K562 (cell line): ENCODE measurements at regions not wholly inside any gene's neighbourhood (a gene's known extent, or its start where the extent isn't known, plus 50 kb on each side); places are given as distances from the start of the nearest gene placed in this dataset.

Experiments
- ARID2 ChIP-seq: fragments of 450-650 bp; IDR thresholded peaks from 2 replicates; pipeline ENCODE4 v1.6.1; 2017; ENCODE audit warnings: antibody characterized with exemption, mild to moderate bottlenecking
- ASH1L ChIP-seq: fragments of 450-650 bp; IDR thresholded peaks from 2 replicates; pipeline ENCODE4 v1.6.1; 2018; ENCODE audit warnings: borderline replicate concordance, mild to moderate bottlenecking, low read depth; ENCODE audit not compliant: partially characterized antibody
- CREM ChIP-seq: IDR thresholded peaks from 2 replicates; pipeline ENCODE4 v1.6.1; 2014; ENCODE audit warnings: antibody characterized with exemption, low read depth
- DDX20 ChIP-seq: fragments of 450-650 bp; IDR thresholded peaks from 2 replicates; pipeline ENCODE4 v1.6.1; 2016; ENCODE audit warnings: missing genetic modification characterization, low read depth, mild to moderate bottlenecking, missing compliant biosample characterization, moderate library complexity
- HDGF ChIP-seq: fragments of 450-650 bp; IDR thresholded peaks from 2 replicates; pipeline ENCODE4 v1.6.1; 2016
- KLF16 ChIP-seq: IDR thresholded peaks from 2 replicates; pipeline ENCODE4 v1.6.1; 2016; ENCODE audit warnings: antibody characterized with exemption
- MAFF ChIP-seq: IDR thresholded peaks from 2 replicates; pipeline ENCODE4 v1.6.1; 2012; ENCODE audit warnings: low read length, improper control_type of control experiment
- MAFK ChIP-seq: IDR thresholded peaks from 2 replicates; pipeline ENCODE4 v1.6.1; 2011; ENCODE audit warnings: low read length, improper control_type of control experiment
- MEF2D ChIP-seq: conservative IDR thresholded peaks from 2 replicates; pipeline ENCODE4 v1.6.1; 2016; ENCODE audit warnings: low read depth, missing genetic modification characterization, missing compliant biosample characterization
- PHTF2 ChIP-seq: fragments of 250-450 bp; sonication (Bioruptor Pico); IDR thresholded peaks from 2 replicates; pipeline ENCODE4 v1.5.0; 2021; ENCODE audit warnings: mild to moderate bottlenecking
- RAD21 ChIP-seq, 2 experiments: fragments of 250-450 bp in 1 of 2; fragments of 450-650 bp in 1 of 2; sonication (Bioruptor Pico) in 1 of 2; formaldehyde crosslinking in 1 of 2; IDR thresholded peaks in 1 of 2; conservative IDR thresholded peaks in 1 of 2; 2 replicates each; pipeline versions ENCODE4 v1.4.0 to v1.8.0; 2020 to 2022; ENCODE audit warnings: mild to moderate bottlenecking in 2 of 2, moderate library complexity in 1 of 2
- SIRT6 ChIP-seq: IDR thresholded peaks from one replicate; pipeline ENCODE4 v1.6.1; 2012; ENCODE audit warnings: low read depth, mild to moderate bottlenecking, control low read depth, inconsistent platforms, low read length, moderate library complexity
- ZC3H4 ChIP-seq: sonication (generic); formaldehyde crosslinking; IDR thresholded peaks from 2 replicates; pipeline ENCODE4 v1.9.0; 2021; ENCODE audit warnings: missing genetic modification reagents, borderline replicate concordance
- ZNF134 ChIP-seq: fragments of 250-450 bp; sonication (Bioruptor Pico); conservative IDR thresholded peaks from 2 replicates; pipeline ENCODE4 v1.4.0; 2020
- ZNF354B ChIP-seq: fragments of 250-450 bp; sonication (Bioruptor Pico); IDR thresholded peaks from 2 replicates; pipeline ENCODE4 v1.4.0; 2020
- ZZZ3 ChIP-seq: fragments of 450-650 bp; IDR thresholded peaks from 2 replicates; pipeline ENCODE4 v1.6.1; 2016; ENCODE audit warnings: antibody characterized with exemption, mild to moderate bottlenecking, moderate library complexity
- TF ChIP-seq, protein P1 (sequence below), 2 experiments: fragments of 450-650 bp; formaldehyde crosslinking in 1 of 2; IDR thresholded peaks; 2 replicates each; pipeline versions ENCODE4 v1.4.0 to v1.6.1; 2014 to 2020; ENCODE audit warnings: mild to moderate bottlenecking in 2 of 2, borderline replicate concordance in 1 of 2, low read depth in 1 of 2
- TF ChIP-seq, protein P2 (sequence below): sonication (generic); formaldehyde crosslinking; IDR thresholded peaks from 2 replicates; pipeline ENCODE4 v1.8.0; 2022; ENCODE audit warnings: missing genetic modification reagents, mild to moderate bottlenecking, moderate library complexity, borderline replicate concordance
- TF ChIP-seq, protein P3 (sequence below): fragments of 250-450 bp; sonication (Bioruptor Pico); IDR thresholded peaks from 2 replicates; pipeline ENCODE4 v1.8.0; 2021; ENCODE audit warnings: moderate library complexity, mild to moderate bottlenecking, inconsistent platforms
- TF ChIP-seq, protein P4 (sequence below): sonication (generic); formaldehyde crosslinking; IDR thresholded peaks from 2 replicates; pipeline ENCODE4 v1.9.0; 2022; ENCODE audit warnings: mild to moderate bottlenecking, missing genetic modification reagents

DNA sequence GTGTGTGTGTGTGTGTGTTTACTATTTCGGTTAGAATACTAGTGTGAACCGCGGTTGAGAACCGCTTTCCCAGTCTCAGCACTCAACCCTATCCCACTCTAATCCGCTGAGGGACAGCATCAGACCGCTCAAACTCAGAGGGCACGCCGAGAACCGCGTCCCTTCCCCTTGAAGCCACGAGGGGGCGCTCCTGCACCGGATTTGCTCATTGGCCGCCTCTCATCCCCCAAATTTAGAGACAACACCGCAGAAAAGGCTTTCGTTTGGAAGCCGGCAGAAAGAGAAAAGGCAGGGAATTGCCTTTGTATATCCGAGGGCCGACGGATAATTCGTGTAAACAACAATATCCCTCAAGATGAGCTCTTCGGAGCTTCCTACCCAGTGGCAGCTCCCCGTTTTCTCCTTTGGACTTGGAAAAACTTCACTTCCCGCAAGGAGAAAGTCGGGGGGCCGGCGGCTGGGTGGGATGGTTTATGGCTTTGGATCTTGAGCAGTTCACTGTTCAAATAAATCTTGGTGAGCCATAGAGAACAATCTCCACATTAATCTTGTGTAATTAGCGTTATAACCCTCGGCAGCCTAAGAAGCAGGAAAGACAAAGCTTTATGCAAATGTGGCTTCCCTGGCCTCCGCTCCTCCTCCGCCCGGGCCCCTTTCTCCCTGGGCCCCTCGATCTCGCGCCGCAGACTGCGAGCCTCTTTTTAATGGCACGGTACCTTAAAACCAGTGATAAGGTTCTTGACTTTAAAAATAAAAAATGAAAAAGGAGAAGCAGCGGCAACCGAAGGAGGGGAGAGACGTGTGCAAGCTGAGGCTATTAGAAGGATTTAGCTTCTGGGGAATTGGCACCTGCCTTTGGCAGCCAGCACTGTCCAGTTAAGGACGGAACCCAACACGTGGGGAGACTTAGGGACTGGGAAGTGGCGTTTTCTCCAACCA, 296.8 kb downstream of the PARP8 start (continued):
- TF ChIP-seq, protein P1, sequence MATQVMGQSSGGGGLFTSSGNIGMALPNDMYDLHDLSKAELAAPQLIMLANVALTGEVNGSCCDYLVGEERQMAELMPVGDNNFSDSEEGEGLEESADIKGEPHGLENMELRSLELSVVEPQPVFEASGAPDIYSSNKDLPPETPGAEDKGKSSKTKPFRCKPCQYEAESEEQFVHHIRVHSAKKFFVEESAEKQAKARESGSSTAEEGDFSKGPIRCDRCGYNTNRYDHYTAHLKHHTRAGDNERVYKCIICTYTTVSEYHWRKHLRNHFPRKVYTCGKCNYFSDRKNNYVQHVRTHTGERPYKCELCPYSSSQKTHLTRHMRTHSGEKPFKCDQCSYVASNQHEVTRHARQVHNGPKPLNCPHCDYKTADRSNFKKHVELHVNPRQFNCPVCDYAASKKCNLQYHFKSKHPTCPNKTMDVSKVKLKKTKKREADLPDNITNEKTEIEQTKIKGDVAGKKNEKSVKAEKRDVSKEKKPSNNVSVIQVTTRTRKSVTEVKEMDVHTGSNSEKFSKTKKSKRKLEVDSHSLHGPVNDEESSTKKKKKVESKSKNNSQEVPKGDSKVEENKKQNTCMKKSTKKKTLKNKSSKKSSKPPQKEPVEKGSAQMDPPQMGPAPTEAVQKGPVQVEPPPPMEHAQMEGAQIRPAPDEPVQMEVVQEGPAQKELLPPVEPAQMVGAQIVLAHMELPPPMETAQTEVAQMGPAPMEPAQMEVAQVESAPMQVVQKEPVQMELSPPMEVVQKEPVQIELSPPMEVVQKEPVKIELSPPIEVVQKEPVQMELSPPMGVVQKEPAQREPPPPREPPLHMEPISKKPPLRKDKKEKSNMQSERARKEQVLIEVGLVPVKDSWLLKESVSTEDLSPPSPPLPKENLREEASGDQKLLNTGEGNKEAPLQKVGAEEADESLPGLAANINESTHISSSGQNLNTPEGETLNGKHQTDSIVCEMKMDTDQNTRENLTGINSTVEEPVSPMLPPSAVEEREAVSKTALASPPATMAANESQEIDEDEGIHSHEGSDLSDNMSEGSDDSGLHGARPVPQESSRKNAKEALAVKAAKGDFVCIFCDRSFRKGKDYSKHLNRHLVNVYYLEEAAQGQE (IDR thresholded peaks at IDR 0.05; ENCODE audit: borderline replicate concordance): peak; percentile 91
- TF ChIP-seq, protein P1 (CRISPR knock-in tag; IDR thresholded peaks at IDR 0.05; ENCODE audit: low read depth): no peak
- no peak for TF ChIP-seq ZNF354B (CRISPR knock-in tag)
- peak; percentile 90 for TF ChIP-seq ARID2
- no peak for TF ChIP-seq ZZZ3
- TF ChIP-seq MAFK: no peak
- TF ChIP-seq PHTF2: no peak
- peak; percentile 59; the same call in 1 of the 2 replicates for TF ChIP-seq KLF16
- TF ChIP-seq ZNF134: no peak
- TF ChIP-seq, protein P2, sequence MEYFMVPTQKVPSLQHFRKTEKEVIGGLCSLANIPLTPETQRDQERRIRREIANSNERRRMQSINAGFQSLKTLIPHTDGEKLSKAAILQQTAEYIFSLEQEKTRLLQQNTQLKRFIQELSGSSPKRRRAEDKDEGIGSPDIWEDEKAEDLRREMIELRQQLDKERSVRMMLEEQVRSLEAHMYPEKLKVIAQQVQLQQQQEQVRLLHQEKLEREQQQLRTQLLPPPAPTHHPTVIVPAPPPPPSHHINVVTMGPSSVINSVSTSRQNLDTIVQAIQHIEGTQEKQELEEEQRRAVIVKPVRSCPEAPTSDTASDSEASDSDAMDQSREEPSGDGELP: 0 out of 2 replicates have a peak, but pooled peaks have one; percentile 22
- TF ChIP-seq MEF2D: no peak
- TF ChIP-seq SIRT6: no peak
- no peak for TF ChIP-seq ZC3H4 (CRISPR knock-in tag)
- TF ChIP-seq CREM: 0 out of 2 replicates have a peak, but pooled peaks have one; percentile 15
- no peak for TF ChIP-seq HDGF
- no peak for TF ChIP-seq DDX20 (tag)
- no peak for TF ChIP-seq MAFF
- TF ChIP-seq, protein P3, sequence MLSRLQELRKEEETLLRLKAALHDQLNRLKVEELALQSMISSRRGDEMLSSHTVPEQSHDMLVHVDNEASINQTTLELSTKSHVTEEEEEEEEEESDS (CRISPR knock-in tag): no peak
- peak; percentile 92 to 98 for TF ChIP-seq RAD21 (CRISPR knock-in tag; conservative IDR thresholded peaks at IDR 0.05 in 1 of 2, IDR thresholded peaks at IDR 0.05 in 1 of 2)
- TF ChIP-seq, protein P4, sequence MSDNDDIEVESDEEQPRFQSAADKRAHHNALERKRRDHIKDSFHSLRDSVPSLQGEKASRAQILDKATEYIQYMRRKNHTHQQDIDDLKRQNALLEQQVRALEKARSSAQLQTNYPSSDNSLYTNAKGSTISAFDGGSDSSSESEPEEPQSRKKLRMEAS: no peak
- no peak for TF ChIP-seq ASH1L
